IPS DF 6.9 (cell line): ENCODE measurements at regions not wholly inside any gene's neighbourhood (a gene's known extent, or its start where the extent isn't known, plus 50 kb on each side); places are given as distances from the start of the nearest gene placed in this dataset.
"Not testable (repeated sequence)": the region's sequence is repeated elsewhere in the genome, so short reads cannot be mapped to it uniquely, and the experiment has no call there.

ENCODE experiments used
- DNase-seq: peaks from one replicate; pipeline ENCODE4 v3.0.0-alpha.2; 2013; ENCODE audit warnings: low read depth, low spot score
- H3K27ac ChIP-seq: one replicate; pipeline ENCODE4 v1.5.1; 2013; ENCODE audit warnings: low read length, control low read depth
- H3K27me3 ChIP-seq: 2 replicates; pipeline ENCODE4 v1.6.1; 2013; ENCODE audit warnings: mild to moderate bottlenecking, low read length; ENCODE audit not compliant: control insufficient read depth, insufficient read depth
- H3K36me3 ChIP-seq: 2 replicates; pipeline ENCODE4 v1.6.1; 2013; ENCODE audit warnings: low read length; ENCODE audit not compliant: control insufficient read depth, insufficient read depth
- H3K4me1 ChIP-seq: 2 replicates; pipeline ENCODE4 v1.6.1; 2013; ENCODE audit warnings: low read length; ENCODE audit not compliant: control insufficient read depth, insufficient read depth
- H3K4me3 ChIP-seq: 2 replicates; pipeline ENCODE4 v1.5.1; 2013; ENCODE audit warnings: mild to moderate bottlenecking, low read length
- H3K9me3 ChIP-seq: 2 replicates; pipeline ENCODE4 v1.6.1; 2013; ENCODE audit warnings: low read length, inconsistent platforms; ENCODE audit not compliant: control insufficient read depth, insufficient read depth
- WGBS: extraction: QIAGEN DNeasy Blood & Tissue Kit; methylation state at CpG from one replicate; pipeline ENCODE4 v1.1.7; 2013; ENCODE audit warnings: mixed read lengths, missing lambda C conversion rate; ENCODE audit not compliant: insufficient read length, insufficient coverage; 5-methylcytosine and 5-hydroxymethylcytosine counted together

- WGBS: no CpG with 5 or more reads among the region's 1 CpG
- Histone ChIP-seq H3K36me3 (no peaks in the 10 kb centered on the region), H3K27ac (no peak overlapping the region)
Observed at GRCh38 chr4:126486377-126486776, 1146.4 kb upstream of the INTU start.

GRCh38 chr4:126489826-126490463 lies 1142.8 kb upstream of the INTU start:
- DNase-seq: no peak
- H3K4me1 ChIP-seq: no peaks in the 10 kb centered on the region
- no peaks in the 10 kb centered on the region for H3K9me3 ChIP-seq
- no CpG with 5 or more reads among the region's 33 CpGs for WGBS
- no peak overlapping the region for H3K27ac ChIP-seq
- H3K36me3 ChIP-seq: no peaks in the 10 kb centered on the region
- no peak overlapping the region for H3K4me3 ChIP-seq
- no peaks in the 10 kb centered on the region for H3K27me3 ChIP-seq

More at GRCh38 chr4:126486377-126486776, 1146.4 kb upstream of the INTU start:
- Histone ChIP-seq H3K4me3 (no peak overlapping the region), H3K4me1 (no peaks in the 10 kb centered on the region), H3K9me3 (no peaks in the 10 kb centered on the region), H3K27me3 (no peaks in the 10 kb centered on the region)
- no peak for DNase-seq

GRCh38 chr4:126495163-126495752 lies 1137.5 kb upstream of the INTU start:
- H3K9me3 ChIP-seq: no peaks in the 10 kb centered on the region
- no CpG with 5 or more reads among the region's 1 CpG for WGBS
- no peak overlapping the region for H3K27ac ChIP-seq
- no peaks in the 10 kb centered on the region for H3K4me1 ChIP-seq
- no peak for DNase-seq
- no peaks in the 10 kb centered on the region for H3K27me3 ChIP-seq
- no peaks in the 10 kb centered on the region for H3K36me3 ChIP-seq
- H3K4me3 ChIP-seq: no peak overlapping the region

GRCh38 chr4:126512979-126513378 lies 1119.8 kb upstream of the INTU start:
- no peaks in the 10 kb centered on the region for H3K4me1 ChIP-seq
- no CpG with 5 or more reads among the region's 1 CpG for WGBS
- H3K36me3 ChIP-seq: no peaks in the 10 kb centered on the region
- no peak overlapping the region for H3K27ac ChIP-seq
- no peaks in the 10 kb centered on the region for H3K27me3 ChIP-seq
- no peaks in the 10 kb centered on the region for H3K9me3 ChIP-seq
- no peak overlapping the region for H3K4me3 ChIP-seq
- DNase-seq: no peak

- DNase-seq: no peak
- H3K4me3 ChIP-seq: no peak overlapping the region
- H3K4me1 ChIP-seq: no peaks in the 10 kb centered on the region
- no peaks in the 10 kb centered on the region for H3K27me3 ChIP-seq
- no peak overlapping the region for H3K27ac ChIP-seq
- no peaks in the 10 kb centered on the region for H3K36me3 ChIP-seq
- H3K9me3 ChIP-seq: no peaks in the 10 kb centered on the region
Observed at GRCh38 chr4:126513596-126513995, 1119.2 kb upstream of the INTU start.

GRCh38 chr4:126520731-126521130 lies 1112.0 kb upstream of the INTU start:
- Histone ChIP-seq H3K27ac (no peak overlapping the region), H3K4me3 (no peak overlapping the region), H3K9me3 (no peaks in the 10 kb centered on the region), H3K27me3 (no peaks in the 10 kb centered on the region), H3K4me1 (no peaks in the 10 kb centered on the region), H3K36me3 (no peaks in the 10 kb centered on the region)
- WGBS: no CpG with 5 or more reads among the region's 1 CpG
- no peak for DNase-seq

GRCh38 chr4:126525400-126525799 lies 1107.4 kb upstream of the INTU start:
- not testable (repeated sequence) for H3K4me1 ChIP-seq, DNase-seq, H3K36me3 ChIP-seq, H3K4me3 ChIP-seq, H3K27me3 ChIP-seq, H3K27ac ChIP-seq, H3K9me3 ChIP-seq
- WGBS: no CpG with 5 or more reads among the region's 2 CpGs

- no peak overlapping the region for H3K4me3 ChIP-seq
- H3K27ac ChIP-seq: no peak overlapping the region
- H3K27me3 ChIP-seq: no peaks in the 10 kb centered on the region
- no peaks in the 10 kb centered on the region for H3K36me3 ChIP-seq
- no CpG with 5 or more reads among the region's 2 CpGs for WGBS
- H3K9me3 ChIP-seq: no peaks in the 10 kb centered on the region; the same call in 1 of the 2 replicates
- DNase-seq: no peak
- no peaks in the 10 kb centered on the region for H3K4me1 ChIP-seq
Observed at GRCh38 chr4:126526335-126526734, 1106.4 kb upstream of the INTU start.

GRCh38 chr4:126529997-126530396 lies 1102.8 kb upstream of the INTU start:
- no CpG with 5 or more reads among the region's 2 CpGs for WGBS
- Histone ChIP-seq H3K4me3 (no peak overlapping the region), H3K27me3 (no peaks in the 10 kb centered on the region), H3K27ac (no peak overlapping the region), H3K9me3 (no peaks in the 10 kb centered on the region; the same call in 1 of the 2 replicates), H3K4me1 (no peaks in the 10 kb centered on the region), H3K36me3 (no peaks in the 10 kb centered on the region)
- DNase-seq: no peak

GRCh38 chr4:126530996-126531585 lies 1101.7 kb upstream of the INTU start:
- no peak for DNase-seq
- Histone ChIP-seq H3K9me3 (no peaks in the 10 kb centered on the region), H3K4me1 (no peaks in the 10 kb centered on the region), H3K27me3 (no peaks in the 10 kb centered on the region), H3K4me3 (no peak overlapping the region), H3K27ac (no peak overlapping the region), H3K36me3 (no peaks in the 10 kb centered on the region)

- Histone ChIP-seq H3K27me3 (no peaks in the 10 kb centered on the region), H3K27ac (no peak overlapping the region), H3K4me3 (no peak overlapping the region), H3K36me3 (no peaks in the 10 kb centered on the region), H3K9me3 (no peaks in the 10 kb centered on the region), H3K4me1 (no peaks in the 10 kb centered on the region)
- no peak for DNase-seq
- WGBS: no CpG with 5 or more reads among the region's 1 CpG
Observed at GRCh38 chr4:126532527-126532926, 1100.2 kb upstream of the INTU start.
